RCC 7860 (cell line): ENCODE measurements at regions not wholly inside any gene's neighbourhood (a gene's known extent, or its start where the extent isn't known, plus 50 kb on each side); places are given as distances from the start of the nearest gene placed in this dataset.

Source experiments
- DNase-seq: peaks from one replicate; pipeline ENCODE4 v3.0.0-alpha.2; 2015; ENCODE audit warnings: low spot score
- FAIRE-seq: peaks from 2 replicates; lab custom pipeline; 2012; peaks lifted over from hg19 to GRCh38; lab: Jason Lieb, UNC

DNA sequence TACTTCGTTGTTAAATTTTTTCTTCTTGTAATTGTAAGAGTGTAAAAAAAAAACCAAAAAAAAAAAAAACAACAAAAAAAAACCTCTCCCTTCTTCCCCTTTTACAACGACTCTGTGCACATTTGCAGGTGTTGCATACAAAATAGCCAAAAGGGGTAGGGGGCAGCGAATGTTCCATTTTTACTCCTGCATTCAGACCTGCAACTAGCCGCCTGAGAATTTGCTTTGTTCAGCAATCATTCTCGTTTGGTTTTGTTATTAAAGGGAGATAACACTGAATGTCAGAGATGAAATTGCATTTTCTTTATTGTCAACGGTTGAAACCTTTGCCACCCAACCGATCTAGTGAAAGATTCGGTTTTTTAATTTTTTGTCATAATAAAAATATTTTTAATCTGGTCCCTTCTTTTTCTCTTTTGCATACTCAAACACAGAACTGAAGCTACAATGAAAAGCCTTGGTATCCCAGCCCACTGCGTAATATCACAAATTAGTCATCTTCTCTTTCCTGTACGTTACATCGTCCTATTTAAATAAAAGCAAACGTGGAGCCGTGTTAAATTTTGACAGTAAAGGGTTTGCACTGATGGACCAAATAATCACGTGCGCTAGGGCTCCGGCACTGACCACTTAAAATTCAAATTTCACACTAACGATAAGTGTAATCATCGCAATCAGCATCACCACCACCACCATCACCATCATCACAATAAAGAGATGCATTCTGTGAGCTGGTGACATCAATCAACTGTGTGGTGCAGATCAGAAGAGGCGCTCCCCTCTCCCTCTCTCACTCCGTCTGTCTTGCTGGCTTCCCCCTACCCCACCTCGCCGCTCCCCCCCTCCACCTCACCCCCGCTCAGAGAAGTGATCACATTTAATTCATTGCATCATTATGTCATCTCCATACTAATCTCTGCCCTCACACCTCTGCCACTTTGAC, 406.2 kb upstream of the PSMD7 start:
- DNase-seq (no peak), FAIRE-seq (no peak)

DNA sequence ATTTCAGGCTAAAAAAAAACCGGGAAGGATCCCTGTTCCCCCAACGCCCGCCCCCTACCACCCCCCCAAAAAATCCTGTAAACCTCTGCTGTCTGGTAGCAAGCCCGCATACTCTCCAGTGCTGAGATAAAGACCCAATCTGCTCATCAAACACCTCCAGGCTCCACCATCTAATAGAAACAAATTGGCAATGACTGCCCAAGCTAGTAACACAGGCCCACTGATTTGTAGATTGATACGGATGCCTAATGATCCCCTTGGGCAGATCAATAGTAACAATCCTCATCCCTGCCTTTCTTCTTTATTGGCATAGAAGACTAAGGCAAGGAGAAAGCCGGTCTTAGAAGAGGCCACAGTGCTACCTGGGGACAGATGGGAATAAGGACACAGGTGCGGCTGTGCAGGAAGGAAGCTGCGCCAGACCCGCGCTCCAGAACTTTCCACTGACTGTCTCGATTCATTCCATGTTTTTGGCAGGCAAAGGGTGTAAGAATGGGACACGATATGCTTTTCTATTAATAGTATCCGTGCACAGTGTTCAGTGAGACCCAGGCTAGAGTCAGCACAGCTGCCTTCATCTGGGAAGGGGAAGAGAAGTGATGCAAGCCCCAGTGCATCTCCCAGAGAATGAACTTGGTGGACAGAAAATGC, 407.6 kb upstream of the PSMD7 start:
- FAIRE-seq (no peak), DNase-seq (no peak)

DNA sequence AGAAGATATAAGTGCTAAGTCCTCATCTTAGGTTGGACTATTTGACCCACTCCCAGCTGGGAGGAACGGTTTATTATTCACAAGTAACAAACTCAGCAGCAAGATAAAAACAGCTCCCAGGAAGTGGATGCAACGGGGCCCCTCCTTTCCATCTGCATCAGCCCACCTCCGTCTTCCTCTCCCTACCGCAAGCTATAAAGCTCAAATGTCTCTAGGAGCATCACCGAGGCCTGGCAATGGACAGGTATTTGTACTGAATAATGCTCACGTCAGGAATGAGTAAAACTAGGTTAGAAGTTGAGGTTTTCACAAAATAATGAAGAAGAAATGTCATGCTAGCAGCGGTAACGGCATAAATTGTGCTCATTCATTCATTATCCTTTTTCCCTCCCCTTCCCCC, 408.7 kb upstream of the PSMD7 start:
- FAIRE-seq (no peak), DNase-seq (no peak)

DNA sequence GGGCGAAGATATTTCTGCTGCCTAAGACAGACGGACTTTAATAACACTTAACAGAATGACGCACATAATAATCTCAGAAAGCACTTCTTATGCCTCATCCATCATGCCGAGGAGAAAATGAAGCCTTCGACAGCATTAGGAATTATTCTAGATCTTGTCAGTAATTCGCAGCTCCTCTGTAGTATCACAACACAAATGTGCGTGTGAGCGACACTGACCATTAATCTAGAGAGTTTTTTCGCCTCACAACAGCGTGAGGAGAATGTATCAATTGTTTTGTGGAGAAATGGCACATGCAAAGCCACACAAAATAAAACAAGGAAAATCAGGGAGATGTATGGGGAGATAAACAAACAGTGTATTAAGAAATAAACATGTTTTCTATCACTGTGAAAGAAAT, 410.2 kb upstream of the PSMD7 start:
- no peak for FAIRE-seq
- DNase-seq = no peak

DNA sequence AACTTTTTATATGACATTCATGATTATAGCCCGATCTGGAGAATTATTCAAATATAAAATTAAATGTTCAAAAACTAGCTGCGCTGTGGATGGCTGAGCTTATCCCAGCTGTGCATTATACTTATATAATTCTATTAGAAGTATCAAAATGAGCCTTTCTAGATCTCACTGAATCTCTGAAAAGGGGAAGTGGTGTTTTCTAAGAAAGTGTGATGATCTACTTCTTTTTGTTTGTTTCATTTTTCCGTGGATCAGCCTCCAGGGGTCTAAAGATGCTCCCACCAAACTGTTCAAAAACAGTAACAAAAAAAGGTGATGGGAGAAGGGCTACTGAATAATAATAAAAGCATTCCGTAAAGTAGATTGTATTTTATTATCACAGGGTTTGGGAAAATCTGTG, 411.3 kb upstream of the PSMD7 start:
- DNase-seq (no peak), FAIRE-seq (no peak)

DNA sequence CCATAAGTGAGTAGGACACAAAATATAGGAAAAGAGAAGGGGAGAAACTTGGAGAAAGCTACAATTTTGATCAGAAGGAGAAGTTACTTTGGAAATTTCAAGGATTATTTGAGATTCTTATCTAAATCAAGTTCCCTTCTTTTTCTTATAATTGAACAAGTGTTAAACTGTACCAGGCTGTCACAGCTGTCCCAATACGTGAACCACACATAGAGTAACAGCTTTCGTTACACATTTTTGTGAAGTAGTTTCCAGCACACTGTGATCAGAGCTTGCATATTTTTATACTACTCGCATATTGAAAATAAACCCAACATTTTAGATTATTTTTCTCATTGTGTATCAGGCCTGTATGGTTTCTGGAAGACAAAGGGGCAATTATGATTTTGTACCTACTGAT, 412.8 kb upstream of the PSMD7 start:
- DNase-seq (no peak), FAIRE-seq (no peak)

DNA sequence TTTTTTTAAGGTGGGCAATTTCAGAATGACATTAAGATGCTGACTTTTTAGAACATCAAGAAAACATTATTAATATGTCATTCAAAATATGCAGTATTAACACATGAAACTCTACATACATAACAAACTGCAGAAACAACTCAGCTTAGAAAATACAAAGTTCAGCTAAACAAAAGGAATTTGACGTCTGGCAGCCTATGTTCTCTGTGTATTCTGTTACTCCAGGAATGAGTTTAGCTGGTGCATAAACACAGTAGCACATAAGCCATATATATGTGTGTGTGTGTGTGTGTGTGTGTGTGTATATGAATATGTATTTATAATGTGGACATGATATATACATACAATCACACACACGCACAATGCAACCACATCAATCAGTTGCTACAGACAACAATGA, 413.5 kb upstream of the PSMD7 start:
- FAIRE-seq (no peak), DNase-seq (no peak)

DNA sequence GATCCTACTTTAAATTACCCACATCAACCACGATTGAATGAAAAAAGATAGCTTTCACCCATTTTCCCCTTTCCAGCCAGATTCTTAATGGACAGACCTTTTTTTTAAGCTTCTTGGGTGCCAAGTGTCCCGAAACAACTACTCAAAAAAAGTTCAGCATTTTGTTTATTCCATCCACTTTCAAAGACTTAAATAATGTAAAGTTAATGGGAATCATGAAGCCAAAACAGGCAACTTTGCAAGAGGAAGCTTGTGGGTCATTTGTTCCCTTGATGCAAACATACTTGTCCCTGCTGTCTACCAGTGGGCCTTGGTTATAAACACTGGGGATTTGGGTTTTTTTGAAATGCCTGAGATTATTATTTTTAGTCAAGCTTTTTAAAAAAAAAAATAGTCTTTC, 414.0 kb upstream of the PSMD7 start:
- FAIRE-seq (no peak), DNase-seq (no peak)

DNA sequence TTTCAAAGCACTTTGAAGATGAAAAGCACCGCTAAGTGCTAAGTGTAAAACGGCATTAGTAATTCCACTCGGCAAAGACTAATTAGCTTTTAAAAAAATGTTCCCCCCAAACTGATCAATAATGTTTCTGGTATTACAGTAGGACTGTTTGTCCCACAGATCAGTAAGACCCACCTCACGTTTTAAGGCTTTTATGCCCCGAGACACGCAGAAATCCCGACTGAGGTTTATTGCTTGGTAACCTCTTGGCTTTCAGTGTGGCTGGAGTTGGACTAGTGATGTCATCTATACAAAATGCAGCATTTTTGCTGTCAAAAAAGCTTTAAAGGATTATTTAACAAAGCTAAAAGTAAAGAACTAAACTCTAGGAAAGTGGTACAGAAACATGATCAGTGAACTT, 414.6 kb upstream of the PSMD7 start:
- FAIRE-seq (no peak), DNase-seq (no peak)

DNA sequence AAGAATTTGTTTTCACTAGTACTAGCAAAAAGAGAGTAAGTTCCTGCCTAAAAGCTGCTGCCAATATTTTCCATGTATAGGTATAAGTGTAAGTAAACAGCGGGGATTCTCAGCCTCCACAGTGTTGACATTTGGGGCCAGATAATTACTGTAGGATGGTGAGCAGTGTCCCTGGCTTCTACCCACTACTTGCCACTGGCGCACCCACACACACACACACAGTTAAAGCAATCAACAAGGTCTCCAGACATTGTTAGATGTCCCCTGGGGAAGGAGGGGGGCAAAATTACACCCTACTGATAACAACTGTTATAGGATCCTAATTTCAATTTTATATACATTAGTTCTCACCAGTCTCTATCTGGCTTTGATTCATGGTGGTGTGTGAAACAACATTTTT, 417.0 kb upstream of the PSMD7 start:
- DNase-seq (no peak), FAIRE-seq (no peak)

DNA sequence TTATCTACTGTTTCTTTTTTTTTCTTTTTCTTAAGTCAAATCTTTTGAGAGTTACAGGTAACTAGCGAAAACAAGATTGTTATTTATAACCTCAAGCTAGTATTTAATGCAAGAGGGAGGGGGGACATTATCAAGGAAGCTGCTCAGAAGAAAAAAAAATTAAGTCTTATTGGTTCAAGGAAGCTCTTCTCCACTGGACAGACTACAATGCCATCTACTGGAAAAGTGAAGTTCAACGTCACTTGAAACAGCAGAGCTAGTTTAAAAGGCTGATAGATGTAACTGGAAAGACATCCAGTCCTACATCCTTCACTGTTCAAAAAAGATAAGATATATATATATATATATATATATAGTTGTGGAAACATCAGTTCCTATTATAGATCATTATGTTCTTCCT, 418.0 kb upstream of the PSMD7 start:
- FAIRE-seq = peak; percentile 15

DNA sequence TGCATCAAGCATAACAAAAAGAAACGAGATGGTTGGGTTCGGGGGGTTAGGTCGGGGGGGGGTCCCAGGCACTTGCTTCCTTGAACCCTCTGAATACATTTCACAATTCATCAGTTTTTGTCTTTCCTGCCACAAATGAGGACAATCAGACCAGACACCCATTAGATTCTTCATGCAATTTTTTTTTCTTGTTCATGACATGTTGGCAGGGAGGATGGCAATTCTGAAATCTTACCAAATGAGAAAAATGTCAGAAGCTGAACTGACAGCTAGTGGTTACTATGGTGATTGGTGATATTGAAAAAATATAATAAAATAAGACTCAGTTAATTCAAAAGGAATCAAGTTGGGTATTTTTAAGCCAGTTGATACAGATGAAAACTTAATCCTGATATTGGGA, 419.5 kb upstream of the PSMD7 start:
- DNase-seq (no peak), FAIRE-seq (no peak)

More for the DNA sequence above, 418.0 kb upstream of the PSMD7 start:
- DNase-seq = peak; percentile 62

DNA sequence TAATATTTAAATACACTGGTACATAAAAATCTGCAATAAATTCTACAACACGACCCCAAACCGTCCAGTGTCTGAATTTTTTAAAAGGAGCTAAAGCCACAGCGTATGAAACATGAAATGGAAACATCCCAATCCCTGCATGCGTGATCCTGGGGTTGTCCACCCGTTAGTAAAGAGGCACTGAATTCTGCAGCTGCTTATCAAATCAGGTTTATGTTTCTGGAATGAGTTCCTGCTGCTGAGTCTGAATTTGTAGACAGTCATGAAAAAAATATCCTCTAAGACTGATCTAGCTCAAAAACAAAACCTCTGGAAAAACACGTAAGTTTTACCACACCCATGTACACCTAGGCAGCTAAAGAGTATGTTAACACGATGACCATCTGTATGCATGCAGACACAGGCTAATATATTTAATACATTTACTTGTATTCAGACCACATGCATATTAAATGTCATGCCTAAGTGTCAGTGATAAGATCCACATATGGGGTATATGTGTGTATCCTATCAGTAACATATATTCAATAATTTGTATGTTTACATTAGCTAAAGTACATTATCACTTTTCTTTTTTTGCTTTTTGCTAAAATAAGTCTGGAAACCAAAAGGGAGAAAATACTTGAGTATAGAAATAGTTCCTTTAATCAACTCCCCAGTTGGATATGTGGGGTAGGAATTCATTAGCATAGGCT, 420.5 kb upstream of the PSMD7 start:
- FAIRE-seq (no peak), DNase-seq (no peak)

DNA sequence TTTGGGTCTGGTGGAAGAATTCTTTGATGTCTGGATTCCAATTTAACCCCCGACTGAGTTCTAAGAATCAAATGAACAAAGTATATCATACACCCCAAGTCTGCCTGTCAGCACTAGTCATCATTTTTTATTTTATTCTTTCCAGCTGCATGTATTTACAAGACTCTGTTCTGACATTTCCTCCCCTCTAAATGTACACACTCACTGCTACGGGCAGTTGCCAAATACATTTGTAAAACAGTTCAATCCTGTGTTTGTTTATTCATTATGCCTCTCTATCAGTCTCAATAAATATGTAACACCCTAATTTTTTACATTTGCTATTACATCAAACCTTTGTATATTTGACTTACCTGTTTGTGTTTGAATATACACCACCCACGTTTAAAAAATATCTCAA, 422.3 kb upstream of the PSMD7 start:
- no peak for FAIRE-seq
- DNase-seq = no peak

DNA sequence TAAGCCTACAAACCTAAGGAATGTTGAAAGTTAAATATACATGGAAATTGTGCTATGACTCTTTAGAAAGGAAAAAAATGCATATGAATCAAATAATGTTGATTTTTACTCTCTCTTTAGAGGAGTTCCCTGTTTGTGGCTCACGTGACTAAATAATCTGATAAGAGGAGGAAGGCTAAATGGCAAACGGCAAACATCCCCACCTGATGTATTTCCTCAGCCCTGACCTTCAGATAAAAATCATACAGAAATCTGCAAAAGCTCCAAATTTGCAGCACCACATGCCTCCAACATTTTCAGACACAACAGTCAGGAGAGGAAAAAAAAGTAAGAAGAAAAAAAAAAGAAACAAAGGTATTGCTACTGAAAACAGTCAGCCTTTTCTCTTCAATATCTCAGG, 423.0 kb upstream of the PSMD7 start:
- FAIRE-seq (no peak), DNase-seq (no peak)

DNA sequence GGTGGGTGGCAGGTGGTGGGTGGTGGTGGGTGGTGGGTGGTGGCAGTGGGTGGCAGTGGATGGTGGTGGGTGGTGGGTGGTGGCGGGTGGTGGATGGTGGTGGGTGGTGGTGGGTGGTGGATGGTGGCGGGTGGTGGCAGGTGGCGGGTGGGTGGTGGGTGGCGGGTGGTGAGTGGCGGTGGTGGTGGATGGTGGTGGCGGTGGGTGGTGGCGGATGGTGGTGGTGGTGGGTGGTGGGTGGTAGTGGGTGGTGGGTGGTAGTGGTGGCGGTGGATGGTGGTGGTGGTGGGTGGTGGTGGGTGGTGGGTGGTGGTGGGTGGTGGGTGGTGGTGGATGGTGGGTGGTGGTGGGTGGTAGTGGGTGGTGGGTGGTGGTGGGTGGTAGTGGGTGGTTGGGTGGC, 423.8 kb upstream of the PSMD7 start:
- FAIRE-seq = no peak

DNA sequence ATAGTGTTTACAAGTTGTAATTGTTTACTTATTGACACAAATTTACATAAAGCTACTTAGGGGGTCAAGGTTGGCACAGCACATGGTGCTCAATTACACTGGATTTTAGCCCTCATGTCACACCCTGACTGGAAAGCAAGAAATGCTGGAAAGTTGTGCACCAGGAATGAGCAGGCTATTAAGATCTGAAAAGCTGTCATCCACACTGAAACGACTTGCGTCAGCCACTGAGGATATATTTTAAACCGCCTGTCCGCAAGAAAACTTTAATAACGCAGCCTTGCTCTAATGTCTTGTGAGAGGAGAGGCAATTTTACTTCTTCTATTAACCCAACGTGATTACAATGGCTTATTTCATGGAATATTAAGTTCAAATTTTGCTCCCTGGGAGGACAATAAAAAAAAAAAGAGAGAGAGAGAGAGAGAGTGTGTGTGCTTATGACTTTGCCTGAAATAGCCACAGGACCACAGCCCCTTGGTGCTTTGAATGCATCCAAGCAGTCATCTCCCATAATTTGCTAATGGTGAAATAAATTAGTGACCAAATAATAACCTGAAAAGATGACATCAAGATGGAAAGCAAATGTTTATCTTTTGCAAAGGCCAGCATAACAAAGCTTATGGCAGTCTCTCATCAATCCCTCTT, 425.4 kb upstream of the PSMD7 start:
- DNase-seq (no peak), FAIRE-seq (no peak)

More for the DNA sequence above, 423.8 kb upstream of the PSMD7 start:
- no peak for DNase-seq

DNA sequence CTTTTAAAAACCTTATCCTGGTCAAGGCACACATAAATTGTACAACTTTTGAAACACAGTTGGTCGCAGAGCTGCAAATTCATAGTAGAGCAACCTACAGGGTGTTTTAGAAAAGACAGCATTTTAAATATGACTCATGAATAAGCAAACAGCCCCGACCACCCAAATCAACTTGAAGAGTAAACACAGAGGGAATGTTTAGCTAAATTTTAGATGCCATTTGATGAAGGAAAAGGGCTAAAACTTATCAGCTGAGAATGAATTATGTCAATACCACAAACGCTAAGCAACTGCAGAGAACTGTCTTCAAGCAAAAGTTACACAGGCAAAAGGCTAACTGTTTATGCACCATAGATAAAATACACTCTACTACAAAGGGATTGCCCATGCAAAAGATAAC, 427.5 kb upstream of the PSMD7 start:
- DNase-seq = no peak
- no peak for FAIRE-seq

DNA sequence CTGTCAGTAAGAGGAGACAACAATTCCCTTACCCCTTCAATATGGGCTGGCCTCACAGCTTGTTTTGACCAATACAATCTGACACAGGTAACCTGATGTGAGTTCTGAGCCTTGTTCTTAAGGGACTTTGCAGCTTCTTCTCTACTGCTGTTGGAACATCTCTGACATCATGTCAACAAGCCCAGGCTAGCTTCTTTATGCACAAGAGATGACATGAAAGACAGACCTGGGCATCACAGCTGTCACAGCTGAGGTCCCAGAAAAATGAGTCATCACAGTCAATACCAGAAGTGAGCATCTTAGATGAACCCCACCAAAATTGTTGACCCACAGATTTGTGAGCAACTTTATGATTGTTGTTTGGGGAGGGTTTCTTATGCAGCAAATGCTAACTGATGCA, 431.7 kb upstream of the PSMD7 start:
- DNase-seq = no peak

DNA sequence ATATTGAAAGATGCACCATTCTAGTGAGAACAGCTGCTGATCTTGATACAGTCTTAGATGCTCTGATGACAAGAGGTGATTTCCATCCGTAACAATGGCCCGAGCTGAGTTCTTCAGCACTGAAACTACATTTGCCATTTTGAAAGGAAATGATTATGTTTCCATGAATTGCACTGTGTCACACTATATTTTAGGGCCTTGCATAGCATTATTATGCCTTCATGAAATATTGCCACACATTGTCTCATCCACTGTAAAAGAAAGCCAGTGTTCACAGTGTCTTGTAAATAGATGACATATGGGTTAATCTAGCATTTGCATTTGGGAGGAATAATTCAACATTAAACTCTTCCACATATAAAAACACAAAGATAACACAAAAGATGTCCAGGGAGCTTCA, 438.3 kb upstream of the PSMD7 start:
- DNase-seq (no peak), FAIRE-seq (no peak)

More for the DNA sequence above, 431.7 kb upstream of the PSMD7 start:
- no peak for FAIRE-seq

DNA sequence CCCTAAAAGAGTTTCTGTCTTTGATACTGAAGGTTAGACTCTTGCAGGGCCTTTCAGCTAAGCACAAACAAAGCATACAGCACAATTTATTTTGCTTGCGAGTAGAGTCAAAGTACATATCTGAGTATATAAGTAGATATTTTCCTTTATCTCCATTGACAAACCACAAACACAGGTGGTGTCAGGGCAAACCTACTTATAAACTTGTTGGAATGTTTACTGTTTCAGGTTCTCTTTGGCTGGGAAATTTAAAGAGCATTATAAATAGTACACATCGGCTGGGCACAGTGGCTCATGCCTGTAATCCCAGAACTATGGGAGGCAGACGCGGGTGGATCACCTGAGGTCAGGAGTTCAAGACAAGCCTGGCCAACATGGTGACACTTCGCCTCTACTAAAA, 442.6 kb upstream of the PSMD7 start:
- no peak for FAIRE-seq
- no peak for DNase-seq
